A673 (cell line): ENCODE measurements at regions not wholly inside any gene's neighbourhood (a gene's known extent, or its start where the extent isn't known, plus 50 kb on each side); places are given as distances from the start of the nearest gene placed in this dataset.

Experiments used
- BruUV-seq: library from RNA; stranded (reverse); fragments of 400-500 nt; replicated peaks from 2 replicates; lab custom pipeline; 2021; lab: Mats Ljungman, UMichigan
- CTCF ChIA-PET: fragments of 300-600 bp; sonication (Branson Sonifier 250); formaldehyde crosslinking; loops from one replicate; lab custom pipeline; 2022; ENCODE audit warnings: antibody characterized with exemption; lab: Charles Lee
- POLR2A ChIA-PET: fragments of 300-600 bp; sonication (Branson Sonifier 250); formaldehyde crosslinking; loops from one replicate; lab custom pipeline; 2022; ENCODE audit warnings: antibody characterized with exemption; ENCODE audit not compliant: low non-redundant PET; lab: Charles Lee
- DNase-seq: peaks from one replicate; pipeline ENCODE4 v3.0.0-alpha.2; 2015; ENCODE audit warnings: low spot score
- H3K27ac ChIP-seq: fragments of 200-600 bp; sonication (generic); 2 replicates; pipeline ENCODE4 v1.5.1; 2016; ENCODE audit warnings: mixed run types, low read depth, mild to moderate bottlenecking, mixed read lengths, antibody characterized with exemption, low read length; ENCODE audit not compliant: poor library complexity, severe bottlenecking
- H3K27me3 ChIP-seq: fragments of 200-600 bp; sonication (generic); replicated peaks from 2 replicates; pipeline ENCODE4 v1.6.1; 2017; ENCODE audit warnings: mixed run types, low read depth, mild to moderate bottlenecking, mixed read lengths, antibody characterized with exemption, low read length; ENCODE audit not compliant: insufficient read depth, poor library complexity
- H3K36me3 ChIP-seq: fragments of 200-600 bp; sonication (generic); 2 replicates; pipeline ENCODE4 v1.6.1; 2016; ENCODE audit warnings: mixed run types, mild to moderate bottlenecking, mixed read lengths, antibody characterized with exemption, low read length; ENCODE audit not compliant: insufficient read depth, poor library complexity, severe bottlenecking
- H3K4me1 ChIP-seq: fragments of 200-600 bp; sonication (generic); 2 replicates; pipeline ENCODE4 v1.6.1; 2017; ENCODE audit warnings: mixed run types, mild to moderate bottlenecking, mixed read lengths, antibody characterized with exemption, low read length; ENCODE audit not compliant: insufficient read depth, poor library complexity, severe bottlenecking
- H3K4me3 ChIP-seq: fragments of 200-600 bp; sonication (generic); 2 replicates; pipeline ENCODE4 v1.5.1; 2016; ENCODE audit warnings: low read depth, mixed run types, mild to moderate bottlenecking, mixed read lengths, low read length; ENCODE audit not compliant: poor library complexity, severe bottlenecking
- H3K9me3 ChIP-seq: fragments of 200-600 bp; sonication (generic); 2 replicates; pipeline ENCODE4 v1.6.1; 2016; ENCODE audit warnings: mixed run types, low read depth, mild to moderate bottlenecking, mixed read lengths, antibody characterized with exemption, low read length; ENCODE audit not compliant: poor library complexity, severe bottlenecking
- EZH2 ChIP-seq: fragments of 200-600 bp; sonication (generic); IDR thresholded peaks from 2 replicates; pipeline ENCODE4 v1.6.1; 2017; ENCODE audit warnings: borderline replicate concordance, low read depth, mild to moderate bottlenecking, mixed read lengths, antibody characterized with exemption, low read length; ENCODE audit not compliant: poor library complexity, severe bottlenecking
- intact Hi-C: fragments of 100-400 bp; cut with micrococcal nuclease; formaldehyde crosslinking; loops from one replicate; pipeline ENCODE4 v1.10.0; 2022; ENCODE audit not compliant: unreplicated experiment
- TF ChIP-seq, protein P1 (sequence below): fragments of 300-800, 200-600 bp; sonication (generic); conservative IDR thresholded peaks from 2 replicates; pipeline ENCODE4 v1.5.1; 2017; ENCODE audit warnings: low read depth, mild to moderate bottlenecking, antibody characterized with exemption, low read length, moderate library complexity, mixed read lengths

DNA sequence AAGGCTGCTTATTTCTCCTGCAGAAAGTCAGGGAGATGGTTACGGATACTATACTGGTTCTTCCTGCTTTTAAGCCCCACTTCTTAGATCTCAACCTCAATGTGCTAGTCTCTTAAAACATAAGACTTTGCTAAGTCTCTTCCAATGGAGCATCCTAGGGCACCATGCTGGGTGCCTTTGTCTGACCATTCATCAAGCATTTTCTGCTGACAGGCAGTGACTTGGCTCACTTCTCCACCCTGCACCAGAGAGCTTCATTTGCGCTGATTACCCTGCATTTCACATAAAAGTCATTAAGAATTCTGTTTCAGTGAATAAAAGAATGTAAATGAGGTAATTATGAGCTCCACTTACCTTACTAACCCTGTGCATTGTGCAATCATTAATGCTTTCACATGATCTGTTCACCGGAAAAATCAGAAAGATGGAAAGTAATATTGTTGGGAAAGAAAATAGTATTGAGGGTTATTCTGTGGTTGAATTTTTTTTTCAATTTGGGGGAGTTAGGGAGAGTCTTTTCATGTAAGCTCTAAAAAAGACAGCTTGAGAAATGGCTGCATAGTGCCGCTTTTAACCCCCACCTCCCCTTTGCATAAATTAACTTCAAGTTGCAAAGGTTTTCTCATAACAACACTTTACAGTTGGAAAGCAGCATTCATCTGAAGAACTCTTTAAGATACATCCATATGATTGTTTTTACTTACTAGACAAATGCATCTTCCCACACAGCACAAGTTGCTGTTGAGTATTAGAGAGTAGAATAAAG is 677.3 kb upstream of the KIRREL3 start:
- CTCF ChIA-PET: no interaction called here

DNA sequence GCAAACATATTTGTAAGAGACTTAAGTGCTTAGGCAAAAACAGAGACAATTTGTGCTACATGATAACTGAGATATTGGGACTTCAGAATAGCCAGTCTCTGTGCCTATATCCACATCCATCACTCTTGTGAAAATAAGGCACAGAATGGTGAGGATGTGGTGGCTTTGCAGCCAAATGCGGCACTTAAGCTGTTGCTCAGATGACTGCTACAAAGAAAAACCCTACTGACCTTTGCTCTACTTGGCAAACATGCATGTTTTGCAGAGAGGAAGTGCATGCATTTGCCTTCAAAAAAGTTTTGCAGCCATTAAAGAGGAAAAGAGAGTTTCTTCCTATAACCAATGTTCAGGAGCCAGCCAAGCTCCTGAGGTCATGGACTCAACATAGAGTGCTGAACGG is 675.0 kb upstream of the KIRREL3 start:
- ChIA-PET POLR2A (no interaction called here), CTCF (no interaction called here)
- DNase-seq: no peak
- Histone ChIP-seq H3K4me3 (no peak overlapping the region), H3K4me1 (no peaks in the 10 kb centered on the region), H3K27ac (no peak overlapping the region), H3K27me3 (no peaks in the 10 kb centered on the region), H3K36me3 (no peaks in the 10 kb centered on the region), H3K9me3 (no peaks in the 10 kb centered on the region)
- TF ChIP-seq, protein P1, sequence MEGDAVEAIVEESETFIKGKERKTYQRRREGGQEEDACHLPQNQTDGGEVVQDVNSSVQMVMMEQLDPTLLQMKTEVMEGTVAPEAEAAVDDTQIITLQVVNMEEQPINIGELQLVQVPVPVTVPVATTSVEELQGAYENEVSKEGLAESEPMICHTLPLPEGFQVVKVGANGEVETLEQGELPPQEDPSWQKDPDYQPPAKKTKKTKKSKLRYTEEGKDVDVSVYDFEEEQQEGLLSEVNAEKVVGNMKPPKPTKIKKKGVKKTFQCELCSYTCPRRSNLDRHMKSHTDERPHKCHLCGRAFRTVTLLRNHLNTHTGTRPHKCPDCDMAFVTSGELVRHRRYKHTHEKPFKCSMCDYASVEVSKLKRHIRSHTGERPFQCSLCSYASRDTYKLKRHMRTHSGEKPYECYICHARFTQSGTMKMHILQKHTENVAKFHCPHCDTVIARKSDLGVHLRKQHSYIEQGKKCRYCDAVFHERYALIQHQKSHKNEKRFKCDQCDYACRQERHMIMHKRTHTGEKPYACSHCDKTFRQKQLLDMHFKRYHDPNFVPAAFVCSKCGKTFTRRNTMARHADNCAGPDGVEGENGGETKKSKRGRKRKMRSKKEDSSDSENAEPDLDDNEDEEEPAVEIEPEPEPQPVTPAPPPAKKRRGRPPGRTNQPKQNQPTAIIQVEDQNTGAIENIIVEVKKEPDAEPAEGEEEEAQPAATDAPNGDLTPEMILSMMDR: no peak
- no peak for TF ChIP-seq EZH2
- BruUV-seq: no TSS peak
- intact Hi-C loops: no loop called here

More for the DNA sequence above, 677.3 kb upstream of the KIRREL3 start:
- DNase-seq: no peak
- H3K36me3 ChIP-seq: no peaks in the 10 kb centered on the region
- intact Hi-C loops: no loop called here
- no peak overlapping the region for H3K4me3 ChIP-seq
- no peaks in the 10 kb centered on the region for H3K27me3 ChIP-seq
- POLR2A ChIA-PET: no interaction called here
- no peaks in the 10 kb centered on the region for H3K9me3 ChIP-seq
- no peak for TF ChIP-seq EZH2
- TF ChIP-seq, protein P1: no peak
- H3K27ac ChIP-seq: no peak overlapping the region
- no TSS peak for BruUV-seq
- no peaks in the 10 kb centered on the region for H3K4me1 ChIP-seq

DNA sequence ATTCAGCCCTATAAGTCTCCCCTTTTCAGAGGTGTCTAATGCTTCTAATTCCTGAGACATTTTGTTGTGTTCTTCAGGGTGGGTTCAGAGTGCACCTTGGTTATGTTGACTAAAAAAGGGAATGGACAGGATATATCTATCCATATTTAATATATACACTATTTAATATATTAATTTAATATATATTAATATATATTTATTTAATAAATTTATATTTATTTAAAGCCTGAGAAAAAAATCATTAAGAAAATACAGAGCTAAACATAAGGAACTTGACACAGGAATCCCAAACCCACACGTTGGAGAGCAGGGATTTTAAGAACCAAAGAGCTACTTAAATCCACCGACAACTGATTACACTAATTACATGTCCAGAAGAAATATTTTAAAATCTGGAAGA is 674.2 kb upstream of the KIRREL3 start:
- no peaks in the 10 kb centered on the region for H3K36me3 ChIP-seq
- no peak for DNase-seq
- no peak overlapping the region for H3K4me3 ChIP-seq
- H3K4me1 ChIP-seq: no peaks in the 10 kb centered on the region
- intact Hi-C loops: no loop called here
- no peaks in the 10 kb centered on the region for H3K27me3 ChIP-seq
- BruUV-seq: no TSS peak
- ChIA-PET CTCF (no interaction called here), POLR2A (no interaction called here)
- no peaks in the 10 kb centered on the region for H3K9me3 ChIP-seq
- H3K27ac ChIP-seq: no peak overlapping the region
- TF ChIP-seq, protein P1: no peak
- no peak for TF ChIP-seq EZH2
